Type B pancreatic cell (in vitro differentiated cells): ENCODE measurements at regions not wholly inside any gene's neighbourhood (a gene's known extent, or its start where the extent isn't known, plus 50 kb on each side); places are given as distances from the start of the nearest gene placed in this dataset.
A peak's percentile ranks its signal among the peaks of the same experiment; 100 is the strongest.

Experiments used
- DNase-seq: peaks from one replicate; pipeline ENCODE4 v3.0.0; 2021; ENCODE audit warnings: mixed read lengths; ENCODE audit not compliant: unreplicated experiment; ENCODE audit errors: extremely low spot score
- H3K27ac Mint-ChIP-seq: 2 replicates; pipeline ENCODE4 v1.8.0; 2021; ENCODE audit warnings: mild to moderate bottlenecking, mixed read lengths
- H3K27me3 Mint-ChIP-seq: 2 replicates; pipeline ENCODE4 v1.8.0; 2021; ENCODE audit warnings: mixed read lengths
- H3K36me3 Mint-ChIP-seq: 2 replicates; pipeline ENCODE4 v1.8.0; 2021; ENCODE audit warnings: mixed read lengths
- H3K4me1 Mint-ChIP-seq: one replicate; pipeline ENCODE4 v1.8.0; 2021; ENCODE audit warnings: mixed read lengths; ENCODE audit not compliant: unreplicated experiment
- H3K4me3 Mint-ChIP-seq: 2 replicates; pipeline ENCODE4 v1.8.0; 2021; ENCODE audit warnings: mild to moderate bottlenecking, mixed read lengths
- H3K9me3 Mint-ChIP-seq: 2 replicates; pipeline ENCODE4 v1.8.0; 2021; ENCODE audit warnings: mixed read lengths
- CTCF ChIP-seq: fragments of 200-600 bp; sonication (generic); conservative IDR thresholded peaks from 2 replicates; pipeline ENCODE4 v1.5.0; 2021; ENCODE audit warnings: antibody characterized with exemption, mild to moderate bottlenecking

- no peaks in the 10 kb centered on the region for H3K4me1 Mint-ChIP-seq
- peaks cover 12% of the 10 kb centered on the region for H3K27me3 Mint-ChIP-seq
- peak; percentile 58 for DNase-seq
- no peak for TF ChIP-seq CTCF
- H3K27ac Mint-ChIP-seq = no peak overlapping the region
- H3K4me3 Mint-ChIP-seq = no peak overlapping the region
- no peaks in the 10 kb centered on the region for H3K36me3 Mint-ChIP-seq
- no peaks in the 10 kb centered on the region for H3K9me3 Mint-ChIP-seq
These were observed 458.5 kb downstream of the BRD1 start for GRCh38 chr22:49368976-49369725.

- no peaks in the 10 kb centered on the region for H3K4me1 Mint-ChIP-seq
- no peaks in the 10 kb centered on the region for H3K9me3 Mint-ChIP-seq
- no peak overlapping the region for H3K4me3 Mint-ChIP-seq
- no peak overlapping the region for H3K27ac Mint-ChIP-seq
- TF ChIP-seq CTCF = no peak
- peak; percentile 61 for DNase-seq
- H3K27me3 Mint-ChIP-seq = peaks cover 12% of the 10 kb centered on the region
- no peaks in the 10 kb centered on the region for H3K36me3 Mint-ChIP-seq
These were observed 459.3 kb downstream of the BRD1 start for GRCh38 chr22:49368221-49368975.

GRCh38 chr22:49367041-49367697 is 460.5 kb downstream of the BRD1 start:
- peaks cover 12% of the 10 kb centered on the region for H3K27me3 Mint-ChIP-seq
- H3K4me3 Mint-ChIP-seq = no peak overlapping the region
- H3K9me3 Mint-ChIP-seq = no peaks in the 10 kb centered on the region
- H3K4me1 Mint-ChIP-seq = no peaks in the 10 kb centered on the region
- H3K36me3 Mint-ChIP-seq = no peaks in the 10 kb centered on the region
- no peak overlapping the region for H3K27ac Mint-ChIP-seq
- no peak for DNase-seq
- TF ChIP-seq CTCF = no peak

- Mint-ChIP-seq H3K27me3 (peaks cover 12% of the 10 kb centered on the region), H3K36me3 (no peaks in the 10 kb centered on the region)
These were observed 461.2 kb downstream of the BRD1 start for GRCh38 chr22:49366437-49366836.

GRCh38 chr22:49365910-49366309 is 461.8 kb downstream of the BRD1 start:
- Mint-ChIP-seq H3K27me3 (peaks cover 12% of the 10 kb centered on the region), H3K4me3 (no peak overlapping the region), H3K27ac (no peak overlapping the region), H3K36me3 (no peaks in the 10 kb centered on the region), H3K4me1 (no peaks in the 10 kb centered on the region), H3K9me3 (no peaks in the 10 kb centered on the region)
- DNase-seq = no peak
- no peak for TF ChIP-seq CTCF

More at GRCh38 chr22:49366437-49366836, 461.2 kb downstream of the BRD1 start:
- no peak overlapping the region for H3K4me3 Mint-ChIP-seq
- H3K9me3 Mint-ChIP-seq = no peaks in the 10 kb centered on the region
- H3K4me1 Mint-ChIP-seq = no peaks in the 10 kb centered on the region
- DNase-seq = no peak
- no peak for TF ChIP-seq CTCF
- H3K27ac Mint-ChIP-seq = no peak overlapping the region
